ENCODE measurements at regions not wholly inside any gene's neighbourhood (a gene's known extent, or its start where the extent isn't known, plus 50 kb on each side); places are given as distances from the start of the nearest gene placed in this dataset.

- H3K4me1 ChIP-seq = no peaks in the 10 kb centered on the region
- no peaks in the 10 kb centered on the region for H3K9me3 ChIP-seq
- intact Hi-C loops (cut with DNase I; ENCODE audit: low total_unique reads) = no loop called here
- no peak for TF ChIP-seq POLR2A (IDR thresholded peaks at IDR 0.05)
- no peak for TF ChIP-seq CTCF (IDR thresholded peaks at IDR 0.05)
- H3K36me3 ChIP-seq = no peaks in the 10 kb centered on the region
- no peak for DNase-seq
- no peak overlapping the region for H3K4me3 ChIP-seq
- no peak overlapping the region for H3K27ac ChIP-seq
- H3K27me3 ChIP-seq = no peaks in the 10 kb centered on the region
Measured at GRCh38 chr1:234845836-234846235, 235.9 kb upstream of the IRF2BP2 start.

GRCh38 chr1:234845097-234845660 lies 235.2 kb upstream of the IRF2BP2 start:
- DNase-seq = no peak
- TF ChIP-seq POLR2A (IDR thresholded peaks at IDR 0.05) = no peak
- Histone ChIP-seq H3K4me3 (no peak overlapping the region), H3K27ac (peak overlapping the region; percentile 27 to 37), H3K27me3 (no peaks in the 10 kb centered on the region), H3K4me1 (no peaks in the 10 kb centered on the region), H3K9me3 (no peaks in the 10 kb centered on the region), H3K36me3 (no peaks in the 10 kb centered on the region)
- intact Hi-C loops (cut with DNase I; ENCODE audit: low total_unique reads) = no loop called here

- no peaks in the 10 kb centered on the region for H3K9me3 ChIP-seq
- no peaks in the 10 kb centered on the region for H3K27me3 ChIP-seq
- no peak for DNase-seq
- H3K4me3 ChIP-seq = no peak overlapping the region
- TF ChIP-seq CTCF (IDR thresholded peaks at IDR 0.05) (no peak), POLR2A (IDR thresholded peaks at IDR 0.05) (no peak)
- no peaks in the 10 kb centered on the region for H3K36me3 ChIP-seq
- no peaks in the 10 kb centered on the region for H3K4me1 ChIP-seq
- H3K27ac ChIP-seq = peak overlapping the region; percentile 27 to 37
- intact Hi-C loops (cut with DNase I; ENCODE audit: low total_unique reads) = no loop called here
Measured at GRCh38 chr1:234844479-234845031, 234.6 kb upstream of the IRF2BP2 start.

- TF ChIP-seq CTCF (IDR thresholded peaks at IDR 0.05) (no peak), POLR2A (IDR thresholded peaks at IDR 0.05) (no peak)
- no peak for DNase-seq
- Histone ChIP-seq H3K9me3 (no peaks in the 10 kb centered on the region), H3K4me1 (no peaks in the 10 kb centered on the region), H3K27ac (no peak overlapping the region), H3K27me3 (no peaks in the 10 kb centered on the region), H3K4me3 (no peak overlapping the region), H3K36me3 (no peaks in the 10 kb centered on the region)
- intact Hi-C loops (cut with DNase I; ENCODE audit: low total_unique reads) = no loop called here
Measured at GRCh38 chr1:234843946-234844345, 234.0 kb upstream of the IRF2BP2 start.

GRCh38 chr1:234842726-234843641 lies 233.0 kb upstream of the IRF2BP2 start:
- Histone ChIP-seq H3K36me3 (no peaks in the 10 kb centered on the region), H3K4me1 (no peaks in the 10 kb centered on the region), H3K27ac (peak overlapping the region in 1 of 2 donors; percentile 35), H3K9me3 (no peaks in the 10 kb centered on the region), H3K27me3 (no peaks in the 10 kb centered on the region), H3K4me3 (no peak overlapping the region)
- TF ChIP-seq POLR2A (IDR thresholded peaks at IDR 0.05) = no peak
- TF ChIP-seq CTCF (IDR thresholded peaks at IDR 0.05) = no peak
- DNase-seq = no peak
- intact Hi-C loops (cut with DNase I; ENCODE audit: low total_unique reads) = no loop called here

Measured in uterus (tissue), 3 donors.